ENCODE measurements at regions not wholly inside any gene's neighbourhood (a gene's known extent, or its start where the extent isn't known, plus 50 kb on each side); places are given as distances from the start of the nearest gene placed in this dataset.
A peak's percentile ranks its signal among the peaks of the same experiment; 100 is the strongest.
"Not testable (repeated sequence)": the region's sequence is repeated elsewhere in the genome, so short reads cannot be mapped to it uniquely, and the experiment has no call there.

GRCh38 chr15:81777546-81777945 lies 268.3 kb downstream of the MEX3B start:
- Histone ChIP-seq H3K4me3 (ENCODE audit: low read depth, low read length) (no peak overlapping the region), H3K18ac (ENCODE audit: low read length) (no peak overlapping the region), H3K9ac (ENCODE audit: low read length) (no peak overlapping the region), H3K79me2 (ENCODE audit: control insufficient read depth, insufficient read depth, low read length, poor library complexity) (no peaks in the 10 kb centered on the region), H3K4me2 (ENCODE audit: low read length) (no peak overlapping the region), H3K27me3 (ENCODE audit: insufficient read depth, low read length) (no peaks in the 10 kb centered on the region), H3K9me3 (ENCODE audit: insufficient read depth, low read depth, low read length) (no peaks in the 10 kb centered on the region), H3K4me1 (ENCODE audit: control insufficient read depth in 1 of 2, insufficient read depth in 2 of 2, low read length in 2 of 2) (no peaks in the 10 kb centered on the region), H3K27ac (ENCODE audit: low read depth, low read length) (no peak overlapping the region), H2BK5ac (ENCODE audit: low read depth, low read length, poor library complexity) (no peak overlapping the region), H4K8ac (ENCODE audit: low read depth, low read length) (no peak overlapping the region), H2BK12ac (ENCODE audit: low read length) (no peak overlapping the region), H4K91ac (ENCODE audit: low read depth, low read length) (no peak overlapping the region), H2AFZ (ENCODE audit: insufficient read depth, low read length, poor library complexity) (no peak overlapping the region), H2AK5ac (ENCODE audit: low read length) (no peak overlapping the region), H3K79me1 (ENCODE audit: low read length) (no peaks in the 10 kb centered on the region), H3K23ac (ENCODE audit: low read length) (no peak overlapping the region), H3K4ac (ENCODE audit: low read depth, low read length) (no peak overlapping the region), H4K12ac (ENCODE audit: low read depth, low read length) (no peak overlapping the region), H3K36me3 (ENCODE audit: control insufficient read depth in 1 of 2, insufficient read depth in 2 of 2, low read length in 2 of 2) (no peaks in the 10 kb centered on the region), H2BK120ac (ENCODE audit: insufficient read depth, low read length, poor library complexity) (no peak overlapping the region), H3K14ac (ENCODE audit: low read length) (no peak overlapping the region)
- WGBS (ENCODE audit: extremely low coverage, insufficient coverage, insufficient read length): no CpG with 5 or more reads among the region's 1 CpG
- no peak for DNase-seq

- no CpG with 5 or more reads among the region's 7 CpGs for WGBS (ENCODE audit: extremely low coverage, insufficient coverage, insufficient read length)
- H3K18ac ChIP-seq (ENCODE audit: low read length): no peak overlapping the region
- H3K27ac ChIP-seq (ENCODE audit: low read depth, low read length): no peak overlapping the region
- H4K91ac ChIP-seq (ENCODE audit: low read depth, low read length): no peak overlapping the region
- H3K79me1 ChIP-seq (ENCODE audit: low read length): no peaks in the 10 kb centered on the region
- H2AFZ ChIP-seq (ENCODE audit: insufficient read depth, low read length, poor library complexity): no peak overlapping the region
- H2AK5ac ChIP-seq (ENCODE audit: low read length): no peak overlapping the region
- no peaks in the 10 kb centered on the region for H3K79me2 ChIP-seq (ENCODE audit: control insufficient read depth, insufficient read depth, low read length, poor library complexity)
- H3K27me3 ChIP-seq (ENCODE audit: insufficient read depth, low read length): no peaks in the 10 kb centered on the region
- H4K8ac ChIP-seq (ENCODE audit: low read depth, low read length): no peak overlapping the region
- H2BK5ac ChIP-seq (ENCODE audit: low read depth, low read length, poor library complexity): no peak overlapping the region
- no peaks in the 10 kb centered on the region for H3K36me3 ChIP-seq (ENCODE audit: control insufficient read depth in 1 of 2, insufficient read depth in 2 of 2, low read length in 2 of 2)
- H3K9ac ChIP-seq (ENCODE audit: low read length): no peak overlapping the region
- no peak overlapping the region for H3K23ac ChIP-seq (ENCODE audit: low read length)
- H2BK120ac ChIP-seq (ENCODE audit: insufficient read depth, low read length, poor library complexity): no peak overlapping the region
- H3K14ac ChIP-seq (ENCODE audit: low read length): no peak overlapping the region
- no peaks in the 10 kb centered on the region for H3K9me3 ChIP-seq (ENCODE audit: insufficient read depth, low read depth, low read length)
- H3K4me2 ChIP-seq (ENCODE audit: low read length): no peak overlapping the region
- no peak overlapping the region for H3K4me3 ChIP-seq (ENCODE audit: low read depth, low read length)
- H3K4me1 ChIP-seq (ENCODE audit: control insufficient read depth in 1 of 2, insufficient read depth in 2 of 2, low read length in 2 of 2): no peaks in the 10 kb centered on the region
- H2BK12ac ChIP-seq (ENCODE audit: low read length): no peak overlapping the region
- H4K12ac ChIP-seq (ENCODE audit: low read depth, low read length): no peak overlapping the region
- no peak for DNase-seq
- no peak overlapping the region for H3K4ac ChIP-seq (ENCODE audit: low read depth, low read length)
These were observed 268.8 kb downstream of the MEX3B start for GRCh38 chr15:81776976-81777375.

- not testable (repeated sequence) for H3K9me3 ChIP-seq (ENCODE audit: insufficient read depth, low read depth, low read length); H3K4ac ChIP-seq (ENCODE audit: low read depth, low read length); DNase-seq; H3K4me3 ChIP-seq (ENCODE audit: low read depth, low read length); H2AK5ac ChIP-seq (ENCODE audit: low read length); H3K36me3 ChIP-seq (ENCODE audit: control insufficient read depth in 1 of 2, insufficient read depth in 2 of 2, low read length in 2 of 2); H4K91ac ChIP-seq (ENCODE audit: low read depth, low read length); H3K79me1 ChIP-seq (ENCODE audit: low read length); H3K27ac ChIP-seq (ENCODE audit: low read depth, low read length); H2BK5ac ChIP-seq (ENCODE audit: low read depth, low read length, poor library complexity); H4K8ac ChIP-seq (ENCODE audit: low read depth, low read length); H2BK12ac ChIP-seq (ENCODE audit: low read length); H3K9ac ChIP-seq (ENCODE audit: low read length); H3K79me2 ChIP-seq (ENCODE audit: control insufficient read depth, insufficient read depth, low read length, poor library complexity); H3K4me2 ChIP-seq (ENCODE audit: low read length); H3K27me3 ChIP-seq (ENCODE audit: insufficient read depth, low read length); H3K4me1 ChIP-seq (ENCODE audit: control insufficient read depth in 1 of 2, insufficient read depth in 2 of 2, low read length in 2 of 2); H3K23ac ChIP-seq (ENCODE audit: low read length); H2AFZ ChIP-seq (ENCODE audit: insufficient read depth, low read length, poor library complexity); H2BK120ac ChIP-seq (ENCODE audit: insufficient read depth, low read length, poor library complexity); H4K12ac ChIP-seq (ENCODE audit: low read depth, low read length); H3K18ac ChIP-seq (ENCODE audit: low read length); H3K14ac ChIP-seq (ENCODE audit: low read length)
- WGBS (ENCODE audit: extremely low coverage, insufficient coverage, insufficient read length): no CpG with 5 or more reads among the region's 4 CpGs
These were observed 270.0 kb downstream of the MEX3B start for GRCh38 chr15:81775779-81776178.

- Histone ChIP-seq H3K36me3 (ENCODE audit: control insufficient read depth in 1 of 2, insufficient read depth in 2 of 2, low read length in 2 of 2) (no peaks in the 10 kb centered on the region), H3K79me1 (ENCODE audit: low read length) (no peaks in the 10 kb centered on the region), H3K27me3 (ENCODE audit: insufficient read depth, low read length) (no peaks in the 10 kb centered on the region), H3K18ac (ENCODE audit: low read length) (no peak overlapping the region), H3K27ac (ENCODE audit: low read depth, low read length) (no peak overlapping the region), H3K4me2 (ENCODE audit: low read length) (no peak overlapping the region), H3K4ac (ENCODE audit: low read depth, low read length) (no peak overlapping the region), H3K4me1 (ENCODE audit: control insufficient read depth in 1 of 2, insufficient read depth in 2 of 2, low read length in 2 of 2) (no peaks in the 10 kb centered on the region), H3K79me2 (ENCODE audit: control insufficient read depth, insufficient read depth, low read length, poor library complexity) (no peaks in the 10 kb centered on the region), H4K12ac (ENCODE audit: low read depth, low read length) (no peak overlapping the region), H4K8ac (ENCODE audit: low read depth, low read length) (no peak overlapping the region), H4K91ac (ENCODE audit: low read depth, low read length) (no peak overlapping the region), H3K9me3 (ENCODE audit: insufficient read depth, low read depth, low read length) (no peaks in the 10 kb centered on the region), H2BK5ac (ENCODE audit: low read depth, low read length, poor library complexity) (no peak overlapping the region), H2BK12ac (ENCODE audit: low read length) (no peak overlapping the region), H2BK120ac (ENCODE audit: insufficient read depth, low read length, poor library complexity) (no peak overlapping the region), H3K9ac (ENCODE audit: low read length) (no peak overlapping the region), H3K4me3 (ENCODE audit: low read depth, low read length) (no peak overlapping the region), H2AK5ac (ENCODE audit: low read length) (no peak overlapping the region), H3K23ac (ENCODE audit: low read length) (no peak overlapping the region), H2AFZ (ENCODE audit: insufficient read depth, low read length, poor library complexity) (no peak overlapping the region), H3K14ac (ENCODE audit: low read length) (no peak overlapping the region)
- DNase-seq: peak in 1 of 2 donors; percentile 64
These were observed 271.5 kb downstream of the MEX3B start for GRCh38 chr15:81774309-81774708.
